ENCODE measurements at regions not wholly inside any gene's neighbourhood (a gene's known extent, or its start where the extent isn't known, plus 50 kb on each side); places are given as distances from the start of the nearest gene placed in this dataset.

- TF ChIP-seq CTCF (IDR thresholded peaks at IDR 0.05; ENCODE audit: insufficient read depth, low read length, poor library complexity, severe bottlenecking) (no peak), EZH2phosphoT487 (conservative IDR thresholded peaks at IDR 0.05; ENCODE audit: low read length) (no peak)
These were observed 166.9 kb downstream of the OLFM1 start for GRCh38 chr9:135254176-135255032.
